Ovary (tissue), 3 donors: ENCODE measurements at regions not wholly inside any gene's neighbourhood (a gene's known extent, or its start where the extent isn't known, plus 50 kb on each side); places are given as distances from the start of the nearest gene placed in this dataset.

Experiments used
- POLR2A ChIP-seq: fragments of 450-650 bp; IDR thresholded peaks from one replicate; pipeline ENCODE4 v1.6.1; 2017; ENCODE audit warnings: antibody characterized with exemption, mild to moderate bottlenecking, moderate library complexity
- TF ChIP-seq, protein P1 (sequence below), 3 donors: fragments of 450-650 bp in 2 of 3; fragments of 200-600 bp in 1 of 3; IDR thresholded peaks; one replicate each; pipeline versions ENCODE4 v1.5.1 to v1.8.0; 2016 to 2022; ENCODE audit warnings: antibody characterized with exemption in 3 of 3, mild to moderate bottlenecking in 1 of 3
- donor health status: DM: no; HTN: no; CAD: no.

DNA sequence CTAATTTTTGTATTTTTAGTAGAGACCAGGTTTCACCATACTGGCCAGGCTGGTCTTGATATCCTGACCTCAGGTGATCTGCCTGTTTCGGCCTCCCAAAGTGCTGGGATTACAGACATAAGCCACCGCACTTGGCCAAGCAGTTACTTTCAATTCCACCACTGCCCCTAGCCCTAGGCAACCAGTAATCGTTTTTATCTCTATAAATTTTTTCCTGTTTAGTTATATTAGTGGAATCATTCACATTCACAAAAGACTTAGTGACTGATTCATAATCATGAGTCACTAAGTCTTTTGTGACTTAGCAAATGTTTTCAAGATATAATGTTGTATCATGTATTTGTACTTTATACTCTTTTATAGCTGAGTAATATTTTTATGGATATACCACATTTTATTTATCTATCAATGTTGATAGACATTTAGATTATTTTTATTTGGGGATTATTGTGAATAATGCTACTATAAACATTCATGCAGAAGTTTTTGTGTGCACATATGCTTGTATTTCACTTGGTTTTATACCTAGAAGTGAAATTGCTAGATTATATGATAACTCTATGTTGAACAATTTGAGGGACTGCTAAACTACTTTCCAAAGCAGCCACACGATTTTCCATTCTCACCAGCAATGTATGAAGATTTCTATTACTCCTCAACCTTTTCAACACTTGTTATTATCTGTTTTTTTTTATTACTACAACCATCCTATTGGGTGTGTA, 421.4 kb upstream of the ID4 start:
- TF ChIP-seq, protein P1, sequence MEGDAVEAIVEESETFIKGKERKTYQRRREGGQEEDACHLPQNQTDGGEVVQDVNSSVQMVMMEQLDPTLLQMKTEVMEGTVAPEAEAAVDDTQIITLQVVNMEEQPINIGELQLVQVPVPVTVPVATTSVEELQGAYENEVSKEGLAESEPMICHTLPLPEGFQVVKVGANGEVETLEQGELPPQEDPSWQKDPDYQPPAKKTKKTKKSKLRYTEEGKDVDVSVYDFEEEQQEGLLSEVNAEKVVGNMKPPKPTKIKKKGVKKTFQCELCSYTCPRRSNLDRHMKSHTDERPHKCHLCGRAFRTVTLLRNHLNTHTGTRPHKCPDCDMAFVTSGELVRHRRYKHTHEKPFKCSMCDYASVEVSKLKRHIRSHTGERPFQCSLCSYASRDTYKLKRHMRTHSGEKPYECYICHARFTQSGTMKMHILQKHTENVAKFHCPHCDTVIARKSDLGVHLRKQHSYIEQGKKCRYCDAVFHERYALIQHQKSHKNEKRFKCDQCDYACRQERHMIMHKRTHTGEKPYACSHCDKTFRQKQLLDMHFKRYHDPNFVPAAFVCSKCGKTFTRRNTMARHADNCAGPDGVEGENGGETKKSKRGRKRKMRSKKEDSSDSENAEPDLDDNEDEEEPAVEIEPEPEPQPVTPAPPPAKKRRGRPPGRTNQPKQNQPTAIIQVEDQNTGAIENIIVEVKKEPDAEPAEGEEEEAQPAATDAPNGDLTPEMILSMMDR (IDR thresholded peaks at IDR 0.05): no peak
- TF ChIP-seq POLR2A: no peak
